ENCODE measurements at regions not wholly inside any gene's neighbourhood (a gene's known extent, or its start where the extent isn't known, plus 50 kb on each side); places are given as distances from the start of the nearest gene placed in this dataset.

DNA sequence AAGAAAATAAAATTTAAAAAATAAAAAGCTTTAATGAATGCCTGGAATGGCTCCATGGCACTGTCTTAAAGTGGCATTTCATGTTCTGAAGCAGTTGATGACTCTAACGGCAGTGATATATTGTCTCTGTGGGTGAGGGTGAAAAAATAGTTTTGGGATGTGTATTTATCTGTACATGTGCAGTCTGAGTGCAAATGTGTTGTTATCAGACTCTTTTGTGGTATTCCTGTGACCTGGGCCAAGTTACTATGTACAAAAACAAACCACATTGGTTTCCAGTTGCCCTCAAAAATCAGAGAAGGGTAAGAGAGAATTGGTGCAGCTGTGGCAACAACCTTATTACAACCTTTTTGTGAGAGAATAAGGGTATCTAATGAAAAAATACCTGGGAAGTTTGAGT is 81.7 kb upstream of the CCDC91 start:
- ATAC-seq: no peak
- Mint-ChIP-seq H3K4me3 (no peak overlapping the region), H3K27ac (no peak overlapping the region), H3K9me3 (peaks cover 9% of the 10 kb centered on the region), H3K36me3 (ENCODE audit: low read depth) (no peaks in the 10 kb centered on the region), H3K4me1 (peaks cover 17% of the 10 kb centered on the region), H3K27me3 (no peaks in the 10 kb centered on the region)
- DNase-seq: no peak

DNA sequence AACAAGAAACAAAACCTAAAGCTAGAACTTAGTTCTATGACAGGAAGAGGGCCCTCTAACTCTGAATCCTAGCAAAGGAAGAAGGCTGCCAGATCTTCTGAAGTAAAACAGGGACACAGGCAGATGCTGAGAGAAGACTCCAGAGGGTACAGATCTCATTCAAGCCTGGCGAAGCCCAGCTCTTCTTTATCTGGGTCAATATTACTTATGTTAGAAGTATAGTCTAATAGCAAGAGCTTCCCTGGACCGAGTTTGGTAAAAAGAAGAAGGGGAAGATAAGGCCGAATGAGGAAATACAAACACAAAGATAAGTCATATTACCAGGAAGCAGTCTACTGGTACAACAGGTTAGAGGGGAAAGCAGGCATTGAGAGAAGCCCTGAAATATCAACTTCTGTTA is 79.9 kb upstream of the CCDC91 start:
- ATAC-seq (no peak), DNase-seq (no peak)
- H3K4me3 Mint-ChIP-seq: no peak overlapping the region
- no peaks in the 10 kb centered on the region for H3K27me3 Mint-ChIP-seq
- H3K9me3 Mint-ChIP-seq: peaks cover 9% of the 10 kb centered on the region
- no peaks in the 10 kb centered on the region for H3K36me3 Mint-ChIP-seq (ENCODE audit: low read depth)
- H3K27ac Mint-ChIP-seq: no peak overlapping the region
- H3K4me1 Mint-ChIP-seq: peaks cover 17% of the 10 kb centered on the region

DNA sequence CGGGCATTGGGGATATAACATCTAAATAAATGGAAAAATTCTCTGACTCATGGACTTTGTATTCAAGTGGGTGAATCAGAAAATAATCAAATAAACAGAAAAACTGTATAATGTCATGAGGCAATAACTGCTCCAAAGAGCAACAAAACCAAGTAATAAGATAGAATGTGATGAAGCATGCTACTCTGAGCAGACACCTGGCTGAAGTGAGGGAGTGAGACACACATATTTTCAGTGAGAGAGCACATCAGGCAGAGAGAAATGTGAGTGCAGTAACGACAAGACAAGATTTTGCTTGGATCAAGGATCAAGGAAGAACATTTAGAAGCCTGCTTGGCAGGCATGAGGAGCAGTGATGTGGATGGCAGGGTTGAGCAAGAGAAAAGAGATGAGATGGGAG is 75.8 kb upstream of the CCDC91 start:
- ATAC-seq (no peak), DNase-seq (no peak)
- H3K27me3 Mint-ChIP-seq: no peaks in the 10 kb centered on the region
- no peak overlapping the region for H3K4me3 Mint-ChIP-seq
- H3K27ac Mint-ChIP-seq: no peak overlapping the region
- H3K4me1 Mint-ChIP-seq: no peaks in the 10 kb centered on the region
- H3K9me3 Mint-ChIP-seq: no peaks in the 10 kb centered on the region
- H3K36me3 Mint-ChIP-seq (ENCODE audit: low read depth): no peaks in the 10 kb centered on the region

DNA sequence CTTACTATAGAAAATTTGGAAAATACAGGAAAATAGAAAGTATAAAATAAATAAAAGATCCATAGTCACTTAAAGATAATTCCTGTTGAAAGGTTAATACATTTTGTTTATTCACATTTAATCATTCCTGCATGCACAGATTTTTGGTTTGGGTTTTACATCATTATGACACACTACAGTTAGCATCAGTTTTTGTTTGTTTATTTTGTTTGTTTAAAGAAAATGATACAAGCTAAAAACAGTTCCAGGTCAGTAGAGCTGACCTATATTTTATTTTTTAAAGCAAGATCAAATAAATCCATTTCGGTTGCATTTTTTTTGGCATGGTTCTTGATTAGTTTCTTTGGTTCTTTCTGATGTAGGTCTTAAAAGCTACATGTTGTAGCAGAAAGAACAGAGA is 68.8 kb upstream of the CCDC91 start:
- ATAC-seq (no peak), DNase-seq (no peak)
- Mint-ChIP-seq H3K4me3 (no peak overlapping the region), H3K4me1 (no peaks in the 10 kb centered on the region), H3K9me3 (no peaks in the 10 kb centered on the region), H3K27me3 (peaks cover 3% of the 10 kb centered on the region), H3K36me3 (ENCODE audit: low read depth) (no peaks in the 10 kb centered on the region), H3K27ac (no peak overlapping the region)

DNA sequence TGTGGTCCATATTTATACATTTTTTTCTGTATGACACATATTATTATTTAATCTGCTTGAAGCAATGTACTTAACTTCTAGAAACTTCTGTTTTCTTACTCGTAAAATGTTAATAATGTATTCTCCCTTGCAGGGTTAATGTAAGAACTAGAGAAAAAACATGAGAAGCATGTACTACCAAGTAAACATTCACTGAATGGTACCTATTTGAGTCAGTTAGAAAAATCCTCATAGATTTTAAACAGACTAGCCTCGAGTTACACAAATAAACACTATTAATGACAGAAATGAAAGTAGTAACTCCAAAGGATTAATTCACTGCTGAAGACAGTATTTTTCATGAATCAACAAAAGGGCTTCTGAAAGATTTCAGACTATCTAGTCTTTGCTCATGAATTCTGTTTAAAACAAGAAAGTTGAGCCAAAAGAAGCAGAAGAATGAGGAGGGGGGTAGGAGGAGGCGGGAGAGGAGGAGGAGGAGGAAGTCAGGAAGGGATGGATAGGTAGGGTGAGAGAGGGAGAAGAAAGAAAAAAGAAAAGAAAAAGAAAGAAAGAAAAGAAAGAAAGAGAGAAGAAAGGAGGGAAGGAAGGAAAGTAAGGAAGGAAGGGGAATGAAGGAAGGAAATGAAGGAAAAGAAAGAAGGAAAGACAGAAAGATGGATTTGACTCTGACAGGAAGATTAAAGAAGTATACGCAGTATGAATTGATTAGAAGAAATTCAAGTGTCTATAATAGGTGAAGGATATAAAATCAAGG is 68.2 kb upstream of the CCDC91 start:
- ATAC-seq (no peak), DNase-seq (no peak)
- no peak overlapping the region for H3K27ac Mint-ChIP-seq
- H3K4me1 Mint-ChIP-seq: no peaks in the 10 kb centered on the region
- H3K9me3 Mint-ChIP-seq: no peaks in the 10 kb centered on the region
- no peak overlapping the region for H3K4me3 Mint-ChIP-seq
- no peaks in the 10 kb centered on the region for H3K36me3 Mint-ChIP-seq (ENCODE audit: low read depth)
- H3K27me3 Mint-ChIP-seq: peaks cover 3% of the 10 kb centered on the region

DNA sequence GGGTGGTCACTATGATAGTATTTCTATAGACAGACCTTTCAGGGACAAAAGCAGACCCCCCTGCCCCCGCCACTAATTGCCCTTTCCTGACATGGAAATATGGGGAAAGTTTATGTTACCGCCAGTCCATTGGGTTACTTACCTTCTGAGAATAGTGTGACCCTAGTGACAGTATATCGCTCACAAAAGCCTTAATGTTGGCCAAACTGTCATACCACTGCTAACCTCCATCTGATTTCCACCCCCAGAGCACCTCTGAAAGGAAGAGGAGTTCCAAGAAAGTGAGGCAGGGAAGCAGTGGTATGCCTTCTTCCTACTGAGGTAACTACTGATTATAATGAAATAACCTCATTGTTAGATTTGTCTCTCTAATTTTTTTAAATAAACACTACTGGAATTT is 67.5 kb upstream of the CCDC91 start:
- H3K36me3 Mint-ChIP-seq (ENCODE audit: low read depth): no peaks in the 10 kb centered on the region
- ATAC-seq: no peak
- H3K4me1 Mint-ChIP-seq: no peaks in the 10 kb centered on the region
- H3K4me3 Mint-ChIP-seq: no peak overlapping the region
- H3K9me3 Mint-ChIP-seq: no peaks in the 10 kb centered on the region
- no peak overlapping the region for H3K27ac Mint-ChIP-seq
- peaks cover 3% of the 10 kb centered on the region for H3K27me3 Mint-ChIP-seq
- no peak for DNase-seq

DNA sequence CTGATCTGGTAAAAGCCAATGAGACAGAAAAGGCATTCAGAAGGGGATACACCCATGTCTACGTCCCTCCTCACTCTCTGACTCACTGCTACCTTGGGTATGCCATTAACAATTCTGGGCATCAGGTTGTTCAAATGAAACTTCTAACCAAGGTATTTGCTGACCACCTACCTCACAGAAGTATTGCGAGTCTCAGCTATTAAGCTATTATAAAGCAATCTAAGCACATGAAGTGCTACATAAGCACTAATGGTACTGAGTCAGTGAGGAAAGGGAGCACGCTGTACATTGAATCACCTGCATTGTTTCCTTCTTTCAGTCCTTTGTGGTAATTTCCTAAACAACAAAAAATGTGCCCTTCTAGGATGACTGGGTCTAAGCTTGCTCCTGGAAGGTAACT is 62.8 kb upstream of the CCDC91 start:
- H3K4me3 Mint-ChIP-seq: no peak overlapping the region
- ATAC-seq (no peak), DNase-seq (no peak)
- no peak overlapping the region for H3K27ac Mint-ChIP-seq
- H3K9me3 Mint-ChIP-seq: no peaks in the 10 kb centered on the region
- H3K36me3 Mint-ChIP-seq (ENCODE audit: low read depth): no peaks in the 10 kb centered on the region
- peaks cover 4% of the 10 kb centered on the region for H3K4me1 Mint-ChIP-seq
- H3K27me3 Mint-ChIP-seq: peaks cover under 1% of the 10 kb centered on the region

DNA sequence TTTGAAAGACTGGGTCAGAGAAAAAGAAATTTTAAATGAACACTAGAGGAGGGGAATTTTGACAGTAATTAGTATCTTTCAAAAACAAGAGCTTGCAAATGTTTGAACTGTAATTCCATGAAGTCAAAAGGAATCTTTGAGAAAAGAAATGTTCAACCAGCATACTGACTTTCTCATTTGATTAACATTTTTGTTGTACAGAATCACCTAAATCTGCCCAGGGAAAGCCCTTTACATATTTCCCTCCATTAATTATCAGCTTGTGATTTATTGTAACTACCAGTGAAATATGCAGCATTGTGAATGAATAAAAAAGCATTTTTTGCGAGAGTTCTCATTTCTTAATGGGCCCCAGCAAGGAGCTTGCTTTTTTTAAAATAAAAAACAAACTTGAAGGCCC is 61.2 kb upstream of the CCDC91 start:
- no peak for DNase-seq
- Mint-ChIP-seq H3K4me3 (no peak overlapping the region), H3K4me1 (peaks cover 4% of the 10 kb centered on the region), H3K27ac (no peak overlapping the region), H3K9me3 (no peaks in the 10 kb centered on the region), H3K36me3 (ENCODE audit: low read depth) (no peaks in the 10 kb centered on the region), H3K27me3 (no peaks in the 10 kb centered on the region)
- ATAC-seq: no peak

DNA sequence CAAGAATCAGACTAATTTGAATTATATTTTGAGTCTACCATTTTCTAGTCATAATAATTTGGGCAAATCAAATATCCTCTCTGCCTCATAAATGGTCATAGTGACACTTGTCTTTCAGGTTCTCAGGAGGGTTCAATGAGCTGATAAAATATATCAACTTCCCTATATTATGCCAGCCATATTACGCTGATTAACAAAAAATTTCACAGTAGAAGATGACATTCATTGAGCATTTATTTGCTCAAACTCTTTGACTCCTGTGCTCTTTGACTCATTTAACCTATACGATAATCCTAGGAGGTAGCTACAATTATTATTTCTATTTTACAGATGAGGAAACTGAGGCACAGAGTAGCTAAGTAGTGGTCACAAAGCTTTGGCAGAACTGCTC is 60.0 kb upstream of the CCDC91 start:
- Mint-ChIP-seq H3K27ac (no peak overlapping the region), H3K4me3 (no peak overlapping the region)
- no peak for ATAC-seq

DNA sequence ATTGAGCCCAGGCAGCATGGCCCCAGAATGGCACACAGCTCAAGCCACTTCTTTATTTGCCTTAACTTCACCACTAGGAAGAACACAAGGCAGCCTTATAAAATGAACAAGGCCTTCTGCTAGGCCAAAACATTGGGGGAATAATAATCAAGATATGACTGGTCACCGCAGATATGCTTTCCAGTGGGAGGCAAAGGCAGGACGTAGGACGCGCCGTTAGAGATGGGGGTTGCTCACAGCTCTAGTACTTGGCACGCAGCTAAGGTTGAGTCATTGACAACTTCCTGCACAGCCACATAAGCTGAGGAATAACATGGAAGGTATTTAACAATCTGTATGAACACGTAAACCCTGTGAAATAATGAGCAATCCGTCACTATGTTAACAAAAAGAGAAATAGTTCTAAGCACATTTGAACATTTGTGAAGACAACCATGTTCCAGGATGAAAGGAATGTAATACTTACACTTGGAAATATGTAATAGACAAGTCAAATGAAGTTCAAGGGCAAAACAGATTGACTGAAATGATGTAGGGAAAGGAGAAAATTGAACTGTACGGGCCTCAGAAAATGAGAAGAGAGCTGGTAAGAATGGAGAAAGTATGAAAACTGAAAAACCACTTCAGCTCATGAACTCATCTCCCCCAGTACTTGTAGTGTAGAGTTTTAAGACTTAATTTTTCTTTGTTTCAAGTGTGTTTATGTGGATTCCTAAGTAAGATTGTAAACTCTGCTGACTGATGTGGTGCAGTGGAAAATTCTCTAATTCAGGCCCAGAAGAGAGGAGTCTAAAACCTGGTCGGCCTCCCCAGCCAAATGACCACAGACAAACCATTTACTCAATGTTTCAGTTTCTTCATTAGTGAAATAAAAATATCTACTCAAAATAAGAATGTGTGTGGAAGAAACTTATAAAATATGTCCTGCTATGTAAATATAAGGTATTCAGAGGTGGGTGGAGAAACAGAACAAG is 59.3 kb upstream of the CCDC91 start:
- Mint-ChIP-seq H3K36me3 (ENCODE audit: low read depth) (no peaks in the 10 kb centered on the region), H3K4me3 (no peak overlapping the region), H3K27me3 (no peaks in the 10 kb centered on the region), H3K9me3 (no peaks in the 10 kb centered on the region), H3K27ac (peak overlapping the region; percentile 60), H3K4me1 (peaks cover 4% of the 10 kb centered on the region)
- ATAC-seq (peak; percentile 28), DNase-seq (no peak)

More for the DNA sequence above, 60.0 kb upstream of the CCDC91 start:
- Mint-ChIP-seq H3K27me3 (no peaks in the 10 kb centered on the region), H3K9me3 (no peaks in the 10 kb centered on the region), H3K36me3 (ENCODE audit: low read depth) (no peaks in the 10 kb centered on the region), H3K4me1 (peaks cover 4% of the 10 kb centered on the region)
- DNase-seq: no peak

DNA sequence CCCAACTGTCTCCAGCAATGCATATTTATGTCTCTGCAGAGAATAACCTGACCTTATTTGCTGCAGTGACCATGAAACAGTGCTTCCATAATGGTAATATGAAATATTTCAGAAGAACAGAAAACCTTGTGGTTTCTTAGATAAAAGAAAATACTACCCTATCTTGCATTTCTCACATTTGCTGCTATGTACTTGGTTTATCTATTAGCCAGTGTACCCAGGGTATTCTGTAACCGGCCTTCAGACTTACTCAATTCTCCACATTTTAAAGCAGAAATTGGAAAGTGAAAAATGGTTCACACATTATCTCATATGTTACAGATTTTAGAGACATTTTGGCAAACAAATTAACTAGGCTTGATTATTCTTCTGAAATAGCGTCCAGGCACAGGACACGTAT is 57.9 kb upstream of the CCDC91 start:
- ATAC-seq: no peak
- H3K4me1 Mint-ChIP-seq: peaks cover 4% of the 10 kb centered on the region
- no peak overlapping the region for H3K27ac Mint-ChIP-seq
- H3K9me3 Mint-ChIP-seq: no peaks in the 10 kb centered on the region
- no peak overlapping the region for H3K4me3 Mint-ChIP-seq
- H3K27me3 Mint-ChIP-seq: no peaks in the 10 kb centered on the region
- no peak for DNase-seq
- no peaks in the 10 kb centered on the region for H3K36me3 Mint-ChIP-seq (ENCODE audit: low read depth)

DNA sequence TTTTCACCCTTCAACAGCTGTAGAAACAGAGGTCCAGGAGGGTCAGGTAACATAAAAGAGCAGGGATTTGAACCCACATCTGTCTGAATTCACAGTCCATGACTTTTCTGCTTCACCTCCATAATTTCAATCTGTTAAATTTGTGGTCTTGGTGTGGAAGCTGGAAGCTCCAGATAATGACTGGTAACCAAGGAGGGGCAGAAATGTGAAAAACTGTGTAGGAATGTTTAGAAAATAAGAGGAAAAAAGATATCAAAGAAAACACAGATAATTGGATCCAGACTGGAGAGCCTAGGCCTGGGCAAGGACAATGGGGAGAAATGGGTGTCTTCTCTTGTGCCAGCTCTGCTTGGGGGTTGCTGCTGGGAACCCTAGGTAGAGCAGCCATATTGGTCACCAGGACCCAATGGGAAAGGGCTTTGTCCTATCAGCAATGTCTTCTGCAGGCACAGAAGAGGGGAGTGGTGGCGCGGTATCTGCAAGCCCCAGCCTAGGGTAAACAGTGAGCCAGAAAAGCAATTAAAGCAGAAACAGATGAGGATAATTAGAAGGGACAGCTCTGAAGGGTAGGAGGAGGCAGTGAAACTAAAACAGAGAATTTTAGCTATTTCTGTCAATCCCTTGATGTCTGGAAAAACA is 54.3 kb upstream of the CCDC91 start:
- Mint-ChIP-seq H3K9me3 (no peaks in the 10 kb centered on the region), H3K27me3 (peaks cover 4% of the 10 kb centered on the region), H3K4me3 (no peak overlapping the region), H3K27ac (no peak overlapping the region), H3K36me3 (ENCODE audit: low read depth) (no peaks in the 10 kb centered on the region), H3K4me1 (peaks cover 4% of the 10 kb centered on the region)
- ATAC-seq: no peak
- DNase-seq: no peak

DNA sequence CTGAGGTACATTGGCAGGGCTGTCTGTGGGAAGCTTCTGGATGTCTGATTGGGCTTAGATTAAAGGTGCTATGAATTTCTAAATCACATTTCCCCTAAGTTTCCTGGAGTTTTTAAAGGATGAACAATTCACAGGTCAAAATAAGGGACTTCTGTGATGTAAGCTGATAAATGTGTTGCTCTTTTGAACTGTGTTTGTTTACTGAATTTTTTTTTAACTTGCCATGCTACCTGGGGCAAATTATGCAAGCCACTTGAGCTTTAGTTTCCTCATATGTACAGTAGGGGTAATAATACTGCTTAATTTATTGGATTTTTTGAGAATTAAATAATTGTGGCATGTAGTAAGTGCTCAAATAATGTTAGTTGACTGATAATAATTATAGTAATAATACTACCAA is 52.8 kb upstream of the CCDC91 start:
- no peaks in the 10 kb centered on the region for H3K4me1 Mint-ChIP-seq
- DNase-seq (no peak), ATAC-seq (no peak)
- peaks cover 8% of the 10 kb centered on the region for H3K27me3 Mint-ChIP-seq
- H3K36me3 Mint-ChIP-seq (ENCODE audit: low read depth): no peaks in the 10 kb centered on the region
- no peak overlapping the region for H3K27ac Mint-ChIP-seq
- H3K9me3 Mint-ChIP-seq: no peaks in the 10 kb centered on the region
- H3K4me3 Mint-ChIP-seq: no peak overlapping the region

DNA sequence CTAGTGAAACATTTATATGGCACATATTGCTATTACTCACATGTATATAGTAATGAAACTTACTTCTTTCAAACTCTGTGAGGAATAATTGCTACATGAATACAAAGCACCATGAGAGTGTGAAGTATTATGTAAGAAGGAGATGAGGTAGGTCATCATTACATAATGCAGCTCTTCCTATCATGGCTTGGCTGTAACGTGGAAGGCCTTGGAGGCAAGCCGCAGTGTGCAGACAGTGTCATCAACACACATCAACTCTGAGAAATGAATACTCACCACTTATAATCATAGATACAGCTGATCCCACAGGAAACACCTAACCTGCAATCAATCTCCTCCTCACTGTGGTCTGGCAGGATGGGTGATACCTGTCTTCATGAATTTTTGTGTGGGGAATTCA is 49.9 kb upstream of the CCDC91 start:
- no peak for DNase-seq
- no peaks in the 10 kb centered on the region for H3K4me1 Mint-ChIP-seq
- H3K9me3 Mint-ChIP-seq: no peaks in the 10 kb centered on the region
- no peak overlapping the region for H3K4me3 Mint-ChIP-seq
- peaks cover 8% of the 10 kb centered on the region for H3K27me3 Mint-ChIP-seq
- no peak overlapping the region for H3K27ac Mint-ChIP-seq
- H3K36me3 Mint-ChIP-seq (ENCODE audit: low read depth): no peaks in the 10 kb centered on the region
- ATAC-seq: no peak

Data from activated naive CD8-positive, alpha-beta T cell treated with anti-CD3 and anti-CD28 coated beads, Interleukin-2, amount 50 U/mL, for 24 hours (primary cell).